Effector memory CD8-positive, alpha-beta T cell (primary cell): ENCODE measurements at regions not wholly inside any gene's neighbourhood (a gene's known extent, or its start where the extent isn't known, plus 50 kb on each side); places are given as distances from the start of the nearest gene placed in this dataset.

ENCODE experiments used
- ATAC-seq: fragments of 150-1000 bp; cut with Tn5 transposase; replicated peaks from 2 replicates; pipeline ENCODE4 v1.10.0; 2021; ENCODE audit warnings: mild to moderate bottlenecking, moderate library complexity
- DNase-seq, 3 experiments: peaks; one replicate each; pipeline ENCODE4 v3.0.0; 2021
- H3K27ac Mint-ChIP-seq, 2 donors: one replicate each; pipeline ENCODE4 v1.8.0; 2022; ENCODE audit warnings: mild to moderate bottlenecking in 2 of 2, mixed read lengths in 2 of 2, moderate library complexity in 2 of 2
- H3K27me3 Mint-ChIP-seq, 2 donors: one replicate each; pipeline ENCODE4 v1.8.0; 2022; ENCODE audit warnings: mixed read lengths in 2 of 2
- H3K36me3 Mint-ChIP-seq: one replicate; pipeline ENCODE4 v1.8.0; 2022; ENCODE audit warnings: mild to moderate bottlenecking, moderate library complexity, mixed read lengths; ENCODE audit not compliant: insufficient read depth
- H3K4me1 Mint-ChIP-seq, 2 donors: one replicate each; pipeline ENCODE4 v1.8.0; 2022; ENCODE audit warnings: low read depth in 2 of 2, mixed read lengths in 2 of 2
- H3K4me3 Mint-ChIP-seq, 2 donors: one replicate each; pipeline ENCODE4 v1.8.0; 2022; ENCODE audit warnings: mild to moderate bottlenecking in 2 of 2, mixed read lengths in 2 of 2, moderate library complexity in 2 of 2
- H3K9me3 Mint-ChIP-seq, 2 donors: one replicate each; pipeline ENCODE4 v1.8.0; 2022; ENCODE audit warnings: mixed read lengths in 2 of 2

DNA sequence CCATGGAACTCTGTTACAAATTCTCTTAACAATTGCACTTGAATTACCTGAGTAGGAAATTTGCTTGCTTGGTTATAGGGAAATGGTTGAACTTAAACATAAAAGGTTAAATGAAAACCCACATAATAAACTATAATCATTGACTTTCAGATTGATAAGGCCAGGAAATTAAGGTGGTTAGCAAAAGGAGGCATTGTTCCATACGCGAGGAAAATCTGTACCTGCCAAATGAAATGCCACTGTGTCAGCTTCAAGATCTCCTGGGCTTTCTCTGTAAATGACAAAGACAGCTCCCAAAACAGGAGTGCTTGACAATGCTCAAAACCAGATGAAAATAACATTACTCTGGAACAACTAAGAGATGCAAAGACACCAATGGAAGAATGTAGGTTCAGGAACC is 125.5 kb upstream of the KLF3 start:
- no peaks in the 10 kb centered on the region for H3K9me3 Mint-ChIP-seq
- no peak overlapping the region for H3K4me3 Mint-ChIP-seq
- H3K4me1 Mint-ChIP-seq: peaks cover 0 to 3% of the 10 kb centered on the region in 2 donors
- H3K36me3 Mint-ChIP-seq: no peaks in the 10 kb centered on the region
- no peak overlapping the region for H3K27ac Mint-ChIP-seq
- no peaks in the 10 kb centered on the region for H3K27me3 Mint-ChIP-seq
- no peak for ATAC-seq
- DNase-seq: no peak

DNA sequence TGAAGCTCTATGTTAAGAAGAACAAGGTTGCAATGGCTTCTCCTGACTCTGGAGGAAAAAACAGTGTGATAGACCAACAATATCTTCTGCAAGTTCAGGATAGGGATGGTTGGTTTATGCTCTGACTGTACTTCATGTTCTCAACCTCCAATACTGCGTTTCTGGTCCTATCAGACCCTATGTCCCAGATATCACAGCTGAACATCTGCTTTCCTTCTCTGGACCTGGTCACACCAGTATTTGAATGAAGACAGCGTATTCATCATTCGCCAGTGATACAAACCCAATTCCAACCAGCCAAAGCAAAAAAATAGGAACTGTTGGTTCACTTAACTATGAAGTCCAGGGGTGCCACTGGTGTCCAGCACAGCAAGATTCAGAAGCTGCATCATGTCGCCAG is 124.5 kb upstream of the KLF3 start:
- Mint-ChIP-seq H3K27ac (no peak overlapping the region), H3K4me3 (no peak overlapping the region), H3K27me3 (no peaks in the 10 kb centered on the region), H3K36me3 (no peaks in the 10 kb centered on the region), H3K9me3 (no peaks in the 10 kb centered on the region), H3K4me1 (peaks cover 0 to 3% of the 10 kb centered on the region in 2 donors)
- DNase-seq: no peak
- no peak for ATAC-seq

DNA sequence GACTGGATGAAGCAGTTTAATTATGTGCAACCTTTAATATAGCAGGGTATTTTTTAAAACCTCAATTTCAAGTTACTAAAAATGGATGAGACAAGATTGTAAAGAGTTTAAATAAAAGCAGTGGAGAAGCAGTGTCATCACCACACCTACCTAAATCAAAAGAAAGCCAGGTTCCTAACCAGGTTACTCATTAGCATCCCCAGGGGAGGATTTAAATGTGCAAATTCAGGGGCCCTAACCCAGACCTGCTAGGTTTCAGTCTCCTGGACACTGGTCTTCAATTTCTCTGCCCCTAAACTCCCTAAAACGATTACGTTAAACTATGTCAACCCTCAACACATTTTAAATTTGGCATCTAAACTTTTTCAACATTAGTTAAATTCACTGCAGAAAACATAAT is 116.9 kb upstream of the KLF3 start:
- Mint-ChIP-seq H3K36me3 (no peaks in the 10 kb centered on the region), H3K27ac (no peak overlapping the region), H3K27me3 (peaks cover 7 to 9% of the 10 kb centered on the region in 2 donors), H3K4me3 (no peak overlapping the region), H3K9me3 (no peaks in the 10 kb centered on the region), H3K4me1 (no peaks in the 10 kb centered on the region)
- ATAC-seq (no peak), DNase-seq (no peak)

DNA sequence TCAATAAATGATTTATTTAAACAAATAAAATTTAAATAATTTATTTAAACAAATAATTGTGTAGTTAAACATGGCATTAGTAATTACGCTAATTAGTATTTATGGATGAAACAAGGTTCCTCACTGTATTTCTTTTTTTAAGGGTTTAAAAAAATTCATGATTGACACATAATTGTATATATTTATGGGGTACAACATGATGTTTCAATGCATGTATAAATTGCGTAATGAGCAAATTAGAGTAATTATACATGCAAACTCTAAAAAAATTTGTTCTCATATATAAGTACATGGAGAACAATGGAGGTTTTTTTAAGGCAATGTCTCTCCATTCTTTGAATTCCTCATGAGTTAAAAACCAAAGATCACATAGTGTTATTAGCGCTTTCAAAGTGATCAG is 115.7 kb upstream of the KLF3 start:
- Mint-ChIP-seq H3K9me3 (no peaks in the 10 kb centered on the region), H3K27ac (no peak overlapping the region), H3K27me3 (peaks cover 7 to 9% of the 10 kb centered on the region in 2 donors), H3K4me1 (no peaks in the 10 kb centered on the region), H3K36me3 (no peaks in the 10 kb centered on the region), H3K4me3 (no peak overlapping the region)
- no peak for ATAC-seq
- no peak for DNase-seq

DNA sequence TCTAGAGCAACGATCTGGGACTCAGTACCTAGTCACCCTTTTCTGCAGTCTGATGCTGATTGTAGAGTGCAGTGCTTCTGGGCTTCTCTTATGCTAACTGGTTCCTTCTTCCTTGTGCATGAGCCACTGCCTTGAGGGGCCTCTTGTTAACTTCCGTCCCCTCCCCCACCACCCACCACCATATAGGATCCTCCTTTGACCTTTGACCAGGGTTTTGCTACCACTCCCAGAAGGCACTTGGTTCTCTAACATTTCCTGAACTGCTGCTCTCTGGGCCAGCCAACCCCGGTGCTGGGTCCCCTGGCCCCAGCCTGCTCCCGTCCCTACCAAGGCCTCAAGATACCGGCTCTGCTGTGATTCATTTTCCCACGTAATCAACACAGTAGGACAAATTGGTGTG is 104.6 kb upstream of the KLF3 start:
- no peaks in the 10 kb centered on the region for H3K27me3 Mint-ChIP-seq
- ATAC-seq (no peak), DNase-seq (no peak)
- H3K4me3 Mint-ChIP-seq: no peak overlapping the region
- H3K4me1 Mint-ChIP-seq: peaks cover 4 to 9% of the 10 kb centered on the region in 2 donors
- H3K36me3 Mint-ChIP-seq: no peaks in the 10 kb centered on the region
- H3K27ac Mint-ChIP-seq: no peak overlapping the region
- H3K9me3 Mint-ChIP-seq: no peaks in the 10 kb centered on the region

DNA sequence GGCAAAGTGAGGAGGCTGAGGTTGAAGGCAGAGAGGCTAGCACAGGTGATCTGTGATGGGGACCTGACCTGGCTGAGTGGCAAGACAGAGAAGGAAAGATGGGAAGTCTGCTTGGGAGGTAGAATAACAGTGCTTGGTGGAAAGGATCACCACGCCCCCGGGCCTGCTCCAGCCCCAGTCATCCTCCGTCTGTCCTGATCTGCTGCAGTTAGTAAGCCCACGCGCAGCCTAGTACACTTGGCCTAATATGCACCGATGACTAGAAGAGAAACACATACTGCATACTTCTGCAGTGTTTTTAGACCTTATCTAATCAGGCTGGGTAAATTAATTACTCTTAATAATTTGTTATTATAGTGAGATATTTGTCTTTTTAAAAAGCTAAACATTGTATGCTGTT is 103.7 kb upstream of the KLF3 start:
- ATAC-seq: no peak
- H3K4me1 Mint-ChIP-seq: peaks cover 4 to 9% of the 10 kb centered on the region in 2 donors
- no peaks in the 10 kb centered on the region for H3K27me3 Mint-ChIP-seq

DNA sequence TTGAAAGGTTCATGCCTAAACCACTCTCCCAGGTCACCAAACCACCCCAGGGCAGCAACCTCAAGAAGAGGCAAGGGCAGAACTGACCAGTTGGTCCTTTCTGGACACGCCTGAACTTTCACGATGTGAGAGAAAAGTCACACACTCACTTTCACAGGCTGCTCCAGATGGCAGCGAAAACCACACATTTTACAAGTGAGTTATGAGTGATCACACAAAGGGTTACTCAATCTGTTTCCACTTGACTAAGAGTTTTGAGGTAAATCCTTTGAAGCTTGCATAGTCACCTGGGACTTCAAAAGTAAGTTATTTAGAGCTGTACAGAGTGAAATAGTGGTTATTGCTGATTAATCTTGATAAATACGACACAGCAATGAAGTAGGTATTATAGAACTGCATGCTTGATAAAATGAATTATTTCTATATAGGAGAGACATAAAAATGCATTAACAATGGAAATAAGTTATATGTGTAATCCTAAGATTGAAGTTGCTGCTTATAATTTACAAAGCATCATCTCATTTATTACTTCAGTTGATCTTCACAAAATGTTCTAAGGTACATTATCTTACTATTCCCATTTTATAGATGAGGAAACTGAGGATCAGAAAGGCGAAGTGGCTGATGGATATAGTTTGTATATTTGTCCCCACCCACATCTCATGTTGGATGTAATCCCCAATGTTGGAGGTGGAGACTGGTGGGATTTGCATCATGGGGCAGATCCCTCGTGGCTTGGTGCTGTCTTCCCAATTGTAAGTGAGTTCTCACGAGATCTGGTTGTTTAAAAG is 103.0 kb upstream of the KLF3 start:
- Mint-ChIP-seq H3K27ac (peak overlapping the region in 1 of 2 donors; percentile 53), H3K27me3 (no peaks in the 10 kb centered on the region), H3K36me3 (no peaks in the 10 kb centered on the region), H3K4me3 (no peak overlapping the region), H3K9me3 (no peaks in the 10 kb centered on the region), H3K4me1 (peaks cover 4 to 9% of the 10 kb centered on the region in 2 donors)
- no peak for DNase-seq
- ATAC-seq: no peak

More for the DNA sequence above, 103.7 kb upstream of the KLF3 start:
- no peaks in the 10 kb centered on the region for H3K36me3 Mint-ChIP-seq
- H3K4me3 Mint-ChIP-seq: no peak overlapping the region
- no peak overlapping the region for H3K27ac Mint-ChIP-seq
- H3K9me3 Mint-ChIP-seq: no peaks in the 10 kb centered on the region
- DNase-seq: no peak

DNA sequence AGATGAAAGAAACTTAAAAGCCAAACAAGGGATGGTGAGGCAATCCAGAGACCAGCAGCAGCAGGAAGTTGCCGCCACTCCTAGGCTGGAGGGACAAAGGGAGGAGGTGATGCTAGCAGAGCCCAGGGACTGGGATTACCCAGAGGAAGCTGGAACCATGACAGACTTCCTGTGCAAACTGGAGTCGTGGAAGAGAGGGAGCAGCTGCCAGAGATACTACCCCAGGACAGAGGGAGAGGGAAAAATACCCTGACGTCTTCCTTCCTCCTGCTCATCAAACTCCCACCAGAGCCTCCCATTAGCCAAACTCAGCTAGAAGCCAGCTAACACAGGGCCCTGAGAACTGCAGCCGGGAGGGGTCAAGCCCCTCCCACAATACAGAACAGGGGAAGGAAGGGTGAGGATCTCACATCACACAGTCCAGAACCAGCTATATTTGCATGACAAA is 101.2 kb upstream of the KLF3 start:
- no peak for ATAC-seq
- no peak overlapping the region for H3K27ac Mint-ChIP-seq
- no peak for DNase-seq
- H3K4me3 Mint-ChIP-seq: no peak overlapping the region
- no peaks in the 10 kb centered on the region for H3K36me3 Mint-ChIP-seq
- no peaks in the 10 kb centered on the region for H3K27me3 Mint-ChIP-seq
- peaks cover 4 to 5% of the 10 kb centered on the region in 2 donors for H3K4me1 Mint-ChIP-seq
- no peaks in the 10 kb centered on the region for H3K9me3 Mint-ChIP-seq

DNA sequence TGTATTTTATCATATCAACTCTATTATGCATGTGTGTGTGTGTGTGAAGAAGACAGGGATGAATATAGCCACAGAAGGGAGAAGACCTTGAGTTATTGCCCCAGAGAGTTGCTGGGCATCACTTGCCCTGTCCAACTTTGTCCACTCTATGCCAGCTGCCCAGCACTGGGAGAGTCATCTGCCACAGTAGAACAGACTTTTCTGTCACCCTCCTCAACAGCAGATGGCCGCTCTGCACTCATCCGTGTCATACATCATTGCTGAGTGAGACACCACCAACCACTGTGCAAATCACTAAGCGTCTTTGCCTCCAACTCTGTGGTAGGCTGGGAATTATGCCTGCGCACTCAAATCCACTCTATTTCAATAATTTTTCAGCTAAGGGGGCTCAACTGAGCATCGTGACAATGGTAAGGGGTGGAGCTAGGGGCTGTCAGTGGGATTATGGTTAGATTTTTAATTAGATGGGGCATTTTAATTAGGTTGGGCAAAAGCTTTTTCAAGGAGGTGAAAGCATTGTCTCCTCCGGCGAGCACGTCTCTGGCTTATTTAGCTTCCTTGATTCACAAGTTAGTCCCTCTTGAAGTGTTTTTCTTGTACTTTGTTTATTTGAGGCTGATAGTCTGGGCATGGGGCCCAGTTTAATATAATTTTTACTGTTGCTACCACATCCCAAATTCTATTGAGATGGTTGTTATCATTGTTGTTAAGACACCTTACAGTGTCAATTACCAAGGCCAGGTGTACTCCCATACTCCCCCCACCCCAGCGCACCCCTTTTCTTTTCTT is 100.1 kb upstream of the KLF3 start:
- Mint-ChIP-seq H3K36me3 (no peaks in the 10 kb centered on the region), H3K9me3 (no peaks in the 10 kb centered on the region), H3K4me1 (peaks cover 4 to 5% of the 10 kb centered on the region in 2 donors), H3K4me3 (no peak overlapping the region), H3K27ac (no peak overlapping the region), H3K27me3 (no peaks in the 10 kb centered on the region)
- DNase-seq (no peak), ATAC-seq (no peak)

DNA sequence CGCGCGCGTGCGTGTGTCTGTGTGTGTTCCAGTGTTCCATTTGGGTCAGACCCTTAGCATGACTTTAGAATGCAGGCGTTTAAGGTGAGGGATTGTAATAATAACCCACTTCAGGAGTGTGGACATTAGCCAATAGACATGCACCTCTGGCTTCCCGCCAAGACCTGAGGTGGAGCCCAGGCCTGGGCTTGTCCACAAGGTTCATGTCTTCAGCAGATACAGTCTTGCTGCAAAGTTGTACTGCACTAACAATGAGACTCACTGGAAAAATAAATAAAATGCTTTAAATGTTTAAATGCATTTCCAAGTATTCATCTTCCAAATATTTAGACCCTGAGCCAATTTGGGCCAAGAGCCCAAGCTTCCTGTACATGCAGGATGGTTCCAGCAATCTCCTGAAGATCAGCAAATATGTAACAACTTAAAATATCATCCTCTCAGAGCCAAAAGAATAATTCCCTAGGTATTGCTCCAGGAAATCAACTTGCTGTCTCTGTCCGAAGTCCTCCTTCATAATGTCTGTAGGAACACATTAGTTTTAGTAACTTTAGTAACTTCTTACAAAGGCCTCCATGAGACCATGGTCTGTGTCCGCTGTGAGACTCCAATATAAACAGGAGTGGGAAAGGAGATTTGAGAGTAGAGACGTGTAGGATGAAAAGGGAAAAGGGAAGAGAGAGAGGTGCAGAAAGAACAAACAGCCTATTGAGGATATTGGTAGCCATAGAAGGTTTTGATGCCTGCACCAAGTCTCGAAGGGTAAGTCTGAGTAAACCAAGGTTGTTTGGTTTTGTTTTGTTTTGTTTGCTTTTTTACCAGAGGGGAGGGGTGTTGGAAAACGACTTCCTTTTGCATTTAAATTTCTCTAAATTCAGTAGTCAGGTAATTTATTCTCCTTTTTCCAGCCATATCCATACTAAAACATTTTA is 98.5 kb upstream of the KLF3 start:
- no peaks in the 10 kb centered on the region for H3K27me3 Mint-ChIP-seq
- no peak overlapping the region for H3K4me3 Mint-ChIP-seq
- no peak overlapping the region for H3K27ac Mint-ChIP-seq
- peaks cover 5 to 9% of the 10 kb centered on the region in 2 donors for H3K4me1 Mint-ChIP-seq
- DNase-seq: no peak
- peaks cover 0 to 3% of the 10 kb centered on the region in 2 donors for H3K9me3 Mint-ChIP-seq
- ATAC-seq: no peak
- H3K36me3 Mint-ChIP-seq: no peaks in the 10 kb centered on the region

DNA sequence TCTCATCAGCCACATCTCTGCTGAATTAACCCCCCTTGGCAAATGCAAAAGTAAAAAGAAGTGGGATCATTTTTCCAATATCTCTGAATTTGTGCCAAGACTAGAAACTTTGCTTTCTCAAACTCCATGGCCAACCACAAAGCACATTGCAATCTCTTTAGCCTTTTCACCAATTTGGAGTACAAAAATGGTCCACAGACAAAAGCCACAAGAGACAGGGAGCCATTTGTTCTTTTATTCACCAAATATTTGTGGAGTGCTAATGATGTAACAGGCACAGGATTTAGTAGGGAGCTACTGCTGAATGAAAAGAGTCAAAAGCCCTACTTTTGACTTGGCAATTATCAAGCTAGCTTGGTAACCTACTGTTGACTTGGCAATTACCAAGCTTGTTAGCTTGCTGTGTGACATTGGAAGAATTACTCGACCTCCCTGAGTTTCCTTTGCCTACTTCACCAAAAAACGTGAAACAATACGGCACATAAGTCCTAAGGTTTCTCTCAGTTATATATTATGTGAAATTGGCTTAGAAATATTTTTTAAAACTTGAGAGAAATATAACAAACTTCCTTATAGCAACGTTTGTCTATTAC is 97.1 kb upstream of the KLF3 start:
- DNase-seq (no peak), ATAC-seq (no peak)
- peaks cover 0 to 3% of the 10 kb centered on the region in 2 donors for H3K9me3 Mint-ChIP-seq
- peaks cover 5% of the 10 kb centered on the region in 2 donors for H3K4me1 Mint-ChIP-seq
- no peaks in the 10 kb centered on the region for H3K36me3 Mint-ChIP-seq
- H3K4me3 Mint-ChIP-seq: no peak overlapping the region
- no peak overlapping the region for H3K27ac Mint-ChIP-seq
- H3K27me3 Mint-ChIP-seq: no peaks in the 10 kb centered on the region

DNA sequence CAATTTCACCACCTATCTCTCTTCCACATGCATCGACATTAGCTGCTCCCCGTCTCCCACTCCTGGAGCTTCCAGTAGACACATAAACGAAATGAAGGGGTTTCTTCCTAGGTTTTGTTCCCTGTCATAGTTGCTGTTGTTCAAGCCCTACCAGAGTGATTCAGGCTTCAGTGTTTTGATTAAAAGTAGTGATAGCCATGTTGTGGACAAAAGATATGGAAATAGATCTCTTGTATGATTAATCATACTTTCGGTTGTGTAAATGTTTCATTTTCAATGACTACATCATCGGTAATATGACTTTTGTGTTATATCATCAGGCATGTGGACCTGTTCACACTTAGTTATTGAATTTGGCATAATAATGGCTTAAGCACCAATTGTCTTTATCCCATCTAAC is 96.5 kb upstream of the KLF3 start:
- H3K36me3 Mint-ChIP-seq: no peaks in the 10 kb centered on the region
- no peak overlapping the region for H3K27ac Mint-ChIP-seq

DNA sequence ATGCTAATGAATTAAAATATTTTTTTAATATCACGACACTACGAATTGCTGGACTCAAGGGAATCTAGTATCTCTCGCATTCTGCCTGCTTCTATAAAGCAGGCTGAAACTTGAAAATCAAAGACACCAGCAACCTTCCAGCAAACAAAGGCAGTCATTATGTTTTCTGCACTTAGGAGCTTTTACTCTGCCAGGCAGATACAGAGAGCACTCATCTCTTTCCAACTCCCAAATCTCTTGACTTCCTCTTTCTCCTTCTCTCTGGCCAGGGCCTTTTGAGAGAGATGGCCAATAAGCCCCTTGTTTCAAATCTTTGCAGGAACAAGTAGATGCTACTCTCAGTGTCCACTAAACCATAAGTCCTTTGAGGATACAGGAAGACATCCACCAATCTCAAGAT is 95.2 kb upstream of the KLF3 start:
- Mint-ChIP-seq H3K9me3 (peaks cover 0 to 3% of the 10 kb centered on the region in 2 donors), H3K4me1 (peaks cover 0 to 5% of the 10 kb centered on the region in 2 donors), H3K4me3 (no peak overlapping the region), H3K27me3 (no peaks in the 10 kb centered on the region), H3K36me3 (no peaks in the 10 kb centered on the region), H3K27ac (no peak overlapping the region)
- DNase-seq: no peak
- ATAC-seq: no peak

More for the DNA sequence above, 96.5 kb upstream of the KLF3 start:
- Mint-ChIP-seq H3K4me3 (no peak overlapping the region), H3K4me1 (peaks cover 5% of the 10 kb centered on the region in 2 donors), H3K27me3 (no peaks in the 10 kb centered on the region), H3K9me3 (peaks cover 0 to 3% of the 10 kb centered on the region in 2 donors)
- ATAC-seq (no peak), DNase-seq (no peak)
